NCI-H1105 treated with DMSO at 0.1 percent for 48 hours (cell line): ENCODE measurements at regions not wholly inside any gene's neighbourhood (a gene's known extent, or its start where the extent isn't known, plus 50 kb on each side); places are given as distances from the start of the nearest gene placed in this dataset.
"Not testable (repeated sequence)": the region's sequence is repeated elsewhere in the genome, so short reads cannot be mapped to it uniquely, and the experiment has no call there.

Experiments
- DNase-seq: peaks from one replicate; lab custom pipeline; 2025; lab: John Stamatoyannopoulos, UW

- no peak for DNase-seq
Measured at GRCh38 chr5:168123631-168124528, 167.6 kb upstream of the WWC1 start.

- DNase-seq, result no peak
Measured at GRCh38 chr5:168125445-168126199, 165.8 kb upstream of the WWC1 start.

- DNase-seq, result no peak
Measured at GRCh38 chr5:168126606-168127005, 164.8 kb upstream of the WWC1 start.

GRCh38 chr5:168128111-168128510 lies 163.3 kb upstream of the WWC1 start:
- DNase-seq, result no peak

- DNase-seq, result no peak
Measured at GRCh38 chr5:168128557-168128956, 162.9 kb upstream of the WWC1 start.

GRCh38 chr5:168131519-168131918 lies 159.9 kb upstream of the WWC1 start:
- DNase-seq, result no peak

- no peak for DNase-seq
Measured at GRCh38 chr5:168132241-168132641, 159.2 kb upstream of the WWC1 start.

- no peak for DNase-seq
Measured at GRCh38 chr5:168135897-168136296, 155.5 kb upstream of the WWC1 start.

GRCh38 chr5:168136340-168136739 lies 155.1 kb upstream of the WWC1 start:
- DNase-seq, result no peak

- DNase-seq, result no peak
Measured at GRCh38 chr5:168137265-168137664, 154.2 kb upstream of the WWC1 start.

- no peak for DNase-seq
Measured at GRCh38 chr5:168140241-168140640, 151.2 kb upstream of the WWC1 start.

- DNase-seq, result no peak
Measured at GRCh38 chr5:168142402-168142801, 149.0 kb upstream of the WWC1 start.

- DNase-seq, result not testable (repeated sequence)
Measured at GRCh38 chr5:168143521-168143920, 147.9 kb upstream of the WWC1 start.

GRCh38 chr5:168147106-168147505 lies 144.3 kb upstream of the WWC1 start:
- DNase-seq, result no peak

GRCh38 chr5:168147568-168148360 lies 143.7 kb upstream of the WWC1 start:
- no peak for DNase-seq

GRCh38 chr5:168151041-168151440 lies 140.4 kb upstream of the WWC1 start:
- no peak for DNase-seq

GRCh38 chr5:168152660-168153059 lies 138.8 kb upstream of the WWC1 start:
- no peak for DNase-seq

- DNase-seq, result no peak
Measured at GRCh38 chr5:168153263-168153875, 138.1 kb upstream of the WWC1 start.

- DNase-seq, result no peak
Measured at GRCh38 chr5:168153876-168154270, 137.6 kb upstream of the WWC1 start.

GRCh38 chr5:168155585-168155984 lies 135.9 kb upstream of the WWC1 start:
- no peak for DNase-seq

GRCh38 chr5:168156170-168156569 lies 135.3 kb upstream of the WWC1 start:
- no peak for DNase-seq

GRCh38 chr5:168157141-168157540 lies 134.3 kb upstream of the WWC1 start:
- no peak for DNase-seq
